Fibroblast of skin of right quadriceps (primary cell): ENCODE measurements at regions not wholly inside any gene's neighbourhood (a gene's known extent, or its start where the extent isn't known, plus 50 kb on each side); places are given as distances from the start of the nearest gene placed in this dataset.

Source experiments
- DNase-seq: peaks from one replicate; pipeline ENCODE4 v3.0.0-alpha.2; 2013

- DNase-seq, result peak; percentile 69
These were observed 121.7 kb downstream of the EVX1 start for GRCh38 chr7:27364344-27364758.

- DNase-seq, result no peak
These were observed 124.8 kb downstream of the EVX1 start for GRCh38 chr7:27367179-27367932.

DNA sequence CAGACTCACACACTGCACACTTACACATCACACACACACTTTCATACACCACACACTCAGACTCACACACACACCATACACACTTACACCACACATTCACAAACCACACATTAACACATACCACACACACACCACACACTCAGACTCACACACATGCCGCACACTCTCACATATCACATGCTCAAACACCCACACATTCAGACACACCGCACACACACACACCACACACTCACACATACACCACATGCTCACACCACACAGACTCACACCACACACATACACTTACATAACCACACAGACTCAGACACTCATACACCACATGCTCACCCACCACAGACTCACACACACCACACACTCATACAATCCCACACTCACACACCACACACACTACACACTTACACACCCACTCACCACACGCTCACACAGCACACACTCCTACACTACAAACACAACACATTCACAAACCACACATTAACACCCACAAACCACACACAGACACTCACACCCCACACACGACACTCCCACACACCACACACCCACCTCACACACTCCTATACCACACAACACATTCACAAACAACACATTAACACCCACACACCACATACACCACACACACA lies 125.4 kb downstream of the EVX1 start:
- no peak for DNase-seq

DNA sequence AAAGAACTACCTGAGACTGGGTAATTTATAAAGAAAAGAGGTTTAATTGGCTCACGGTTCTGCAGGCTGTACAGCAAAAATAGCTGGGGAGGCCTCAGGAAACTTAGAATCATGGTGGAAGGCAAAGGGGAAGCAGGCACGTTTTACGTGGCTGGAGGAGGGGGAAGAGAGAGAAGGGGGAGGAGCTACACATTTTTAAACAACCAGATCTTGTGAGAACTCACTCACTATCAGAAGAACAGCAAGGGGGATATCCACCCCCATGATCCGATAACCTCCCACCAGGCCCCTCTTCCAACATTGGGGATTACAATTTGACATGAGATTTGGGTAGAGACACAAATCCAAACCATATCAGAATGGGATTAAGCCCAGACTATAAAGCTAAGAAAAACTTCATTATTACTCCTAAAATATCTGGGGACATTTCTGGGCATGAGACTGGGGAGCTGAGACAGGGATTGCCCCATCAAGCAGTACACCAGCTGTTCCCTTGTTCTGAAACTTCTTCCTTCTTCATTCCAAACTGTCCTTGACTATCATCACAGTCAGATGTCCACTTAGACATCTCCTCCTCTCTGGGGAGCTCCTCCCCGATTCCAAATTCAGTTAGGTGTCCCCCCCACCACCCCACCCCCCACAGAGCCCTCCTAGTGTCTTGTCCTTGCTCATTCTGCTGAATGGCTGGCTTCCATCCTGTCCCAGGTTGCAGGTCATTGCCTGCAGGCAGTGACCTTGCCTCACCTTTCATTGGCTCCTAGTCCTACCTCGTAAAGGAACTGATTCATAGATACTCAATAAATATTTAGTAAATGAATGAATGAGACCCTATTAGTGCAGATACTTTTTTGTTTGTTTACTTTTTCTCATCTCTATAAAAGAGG lies 132.6 kb downstream of the EVX1 start:
- DNase-seq, result no peak

DNA sequence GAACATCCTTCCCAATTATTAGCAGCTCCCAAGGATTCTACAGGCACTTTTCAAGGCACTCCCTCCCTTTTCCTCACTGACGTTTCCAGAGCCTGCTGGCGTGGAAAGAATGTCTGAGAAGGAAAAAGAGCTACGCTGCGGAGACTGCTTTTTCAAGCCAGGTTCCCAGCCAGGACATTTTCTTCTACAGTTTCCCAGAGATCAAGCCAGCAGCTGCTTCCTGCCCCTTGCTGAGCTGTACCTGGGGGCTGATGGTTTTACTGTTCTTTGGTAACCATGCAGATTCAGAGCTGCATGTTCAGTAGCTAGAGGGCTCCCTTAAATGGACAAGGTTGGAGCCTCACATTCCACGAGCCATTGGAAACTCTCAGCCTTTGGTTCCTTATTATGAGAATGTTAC lies 133.4 kb downstream of the EVX1 start:
- no peak for DNase-seq

DNA sequence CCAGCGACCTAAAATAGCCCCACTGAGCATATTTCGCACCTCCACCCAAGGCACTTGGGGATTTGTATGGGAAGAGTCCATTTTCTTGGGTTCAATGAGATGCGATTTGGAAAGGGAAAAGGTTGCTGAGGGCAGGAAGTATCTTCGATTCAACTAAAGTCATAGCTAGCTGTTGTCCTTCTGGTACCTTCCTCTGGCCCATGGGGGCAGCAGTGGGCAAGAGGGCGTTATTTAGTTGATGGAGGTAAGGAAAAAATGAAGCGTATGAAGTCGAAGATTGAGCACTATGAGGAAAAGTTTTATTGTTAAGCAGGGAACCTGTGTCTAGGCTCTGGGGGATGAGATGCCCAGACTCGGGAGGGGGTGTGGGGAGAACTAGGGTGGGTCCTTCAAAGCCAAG lies 135.4 kb downstream of the EVX1 start:
- DNase-seq, result no peak

DNA sequence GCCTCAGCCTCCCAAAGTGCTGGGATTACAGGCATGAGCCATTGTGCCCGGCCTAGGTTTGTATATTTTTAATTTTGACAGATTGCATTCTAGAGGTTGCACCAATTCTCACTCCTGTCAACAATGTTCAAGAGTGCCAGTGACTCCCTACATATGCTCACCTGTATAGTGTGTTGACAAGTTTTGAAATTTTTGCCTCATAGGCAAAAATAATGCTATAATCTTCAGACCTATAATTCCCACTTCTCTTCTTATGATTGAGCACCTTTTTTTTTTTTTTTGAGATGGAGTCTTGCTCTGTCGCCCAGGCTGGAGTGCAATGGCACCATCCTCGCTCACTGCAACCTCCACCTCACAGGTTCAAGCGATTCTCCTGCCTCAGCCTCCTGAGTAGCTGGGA lies 139.7 kb downstream of the EVX1 start:
- no peak for DNase-seq

- no peak for DNase-seq
These were observed 144.0 kb downstream of the EVX1 start for GRCh38 chr7:27386581-27386980.

- DNase-seq, result no peak
These were observed 145.3 kb downstream of the EVX1 start for GRCh38 chr7:27387864-27388263.

DNA sequence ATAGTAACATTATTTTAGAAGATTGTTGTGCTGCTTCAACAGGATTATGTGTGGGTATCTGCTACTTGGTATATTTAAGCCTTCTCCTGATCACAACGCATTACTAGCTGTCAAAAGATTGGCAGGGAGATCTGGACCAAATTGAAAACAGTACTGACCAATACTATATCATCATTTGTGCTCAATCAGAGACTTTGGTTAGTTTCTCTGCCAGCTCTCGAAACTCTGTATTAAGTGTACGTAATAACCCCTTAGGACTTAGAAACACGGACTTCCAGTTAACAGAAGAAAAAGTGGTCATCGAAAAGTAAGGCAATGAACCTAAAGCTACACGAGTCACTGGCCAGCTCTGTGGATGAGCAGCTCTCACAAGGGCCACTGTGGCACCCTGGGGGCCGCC lies 146.0 kb downstream of the EVX1 start:
- DNase-seq, result no peak

DNA sequence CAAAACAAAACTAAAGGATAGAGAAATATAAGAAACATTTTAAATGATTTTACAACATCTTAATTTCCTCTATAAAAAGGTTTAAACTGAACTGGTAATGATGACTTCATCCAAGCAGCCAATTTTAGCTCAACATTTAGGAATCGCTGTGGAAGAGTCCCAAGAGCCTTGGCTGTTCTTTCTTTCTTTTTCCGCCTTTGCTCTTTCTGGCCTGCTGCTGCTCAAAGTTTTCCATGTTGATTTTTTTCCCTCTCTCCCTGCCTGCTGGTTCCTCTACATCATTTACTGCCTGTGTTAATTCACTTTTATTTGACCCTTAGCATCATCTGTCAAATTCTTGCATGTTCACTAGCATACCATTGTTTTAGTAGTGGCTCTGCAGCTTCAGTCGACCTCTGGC lies 146.9 kb downstream of the EVX1 start:
- no peak for DNase-seq

DNA sequence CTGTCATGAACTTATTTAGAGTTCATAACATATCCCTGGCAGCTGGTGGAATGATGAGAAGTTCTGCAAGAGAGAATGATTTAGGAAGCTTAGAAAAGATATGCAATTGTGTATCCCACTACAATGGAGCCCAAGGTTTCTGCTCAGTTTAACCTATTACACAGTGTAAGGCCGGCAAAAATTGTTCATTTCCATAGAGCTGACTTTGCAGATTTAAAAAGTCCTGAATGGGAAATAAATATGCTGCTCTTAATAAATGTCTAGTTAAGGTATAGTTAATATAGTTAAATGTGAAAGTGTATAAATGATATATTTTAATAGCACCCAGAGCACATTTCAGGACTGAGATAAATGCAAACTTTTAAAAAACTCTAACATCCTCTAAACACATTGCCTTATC lies 149.9 kb downstream of the EVX1 start:
- no peak for DNase-seq

- DNase-seq, result no peak
These were observed 152.3 kb downstream of the EVX1 start for GRCh38 chr7:27394871-27395270.

GRCh38 chr7:27395626-27396025 lies 153.0 kb downstream of the EVX1 start:
- no peak for DNase-seq

- no peak for DNase-seq
These were observed 154.9 kb downstream of the EVX1 start for GRCh38 chr7:27397503-27397902.

GRCh38 chr7:27398851-27399250 lies 156.2 kb downstream of the EVX1 start:
- DNase-seq, result no peak

GRCh38 chr7:27399791-27400567 lies 157.4 kb downstream of the EVX1 start:
- no peak for DNase-seq

DNA sequence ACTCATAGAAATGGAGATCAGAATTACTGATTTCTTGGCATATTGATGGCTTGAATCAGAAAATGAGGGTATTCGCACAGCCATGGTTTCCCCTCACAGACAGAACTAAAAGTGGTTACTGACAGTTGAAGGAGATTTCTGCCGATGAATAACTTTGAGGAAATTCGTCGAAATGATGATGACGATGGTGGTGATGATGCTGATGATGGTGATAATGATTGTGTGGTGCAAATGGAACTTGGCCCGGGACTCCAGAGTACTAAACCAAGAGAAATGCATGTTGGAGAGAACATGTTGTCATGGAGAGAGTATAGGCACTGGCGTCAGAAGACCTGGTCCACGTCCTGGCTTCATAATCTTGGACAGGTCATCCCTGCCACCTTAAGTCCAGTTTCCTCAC lies 163.2 kb downstream of the EVX1 start:
- DNase-seq, result no peak

DNA sequence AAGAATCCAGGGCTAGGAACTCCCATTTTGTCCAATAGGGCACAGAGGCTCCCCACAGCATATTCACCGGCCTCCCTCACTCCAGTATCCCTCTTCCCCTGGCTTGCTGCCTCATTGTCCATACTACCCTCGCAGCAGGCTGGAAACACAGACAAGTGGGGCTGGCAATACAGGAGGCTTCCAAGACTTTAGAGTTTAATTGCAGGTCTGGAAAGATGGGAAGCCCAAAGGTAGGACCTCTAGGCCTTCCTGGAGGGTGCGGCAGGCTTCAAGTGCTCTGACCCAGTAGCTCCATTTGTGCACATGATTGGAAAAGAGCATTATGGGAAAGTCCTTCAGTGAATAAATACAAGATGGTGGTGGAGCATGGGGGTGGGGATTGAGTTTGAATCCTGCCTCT lies 166.7 kb downstream of the EVX1 start:
- DNase-seq, result no peak

- DNase-seq, result no peak
These were observed 167.2 kb downstream of the EVX1 start for GRCh38 chr7:27409776-27410175.

DNA sequence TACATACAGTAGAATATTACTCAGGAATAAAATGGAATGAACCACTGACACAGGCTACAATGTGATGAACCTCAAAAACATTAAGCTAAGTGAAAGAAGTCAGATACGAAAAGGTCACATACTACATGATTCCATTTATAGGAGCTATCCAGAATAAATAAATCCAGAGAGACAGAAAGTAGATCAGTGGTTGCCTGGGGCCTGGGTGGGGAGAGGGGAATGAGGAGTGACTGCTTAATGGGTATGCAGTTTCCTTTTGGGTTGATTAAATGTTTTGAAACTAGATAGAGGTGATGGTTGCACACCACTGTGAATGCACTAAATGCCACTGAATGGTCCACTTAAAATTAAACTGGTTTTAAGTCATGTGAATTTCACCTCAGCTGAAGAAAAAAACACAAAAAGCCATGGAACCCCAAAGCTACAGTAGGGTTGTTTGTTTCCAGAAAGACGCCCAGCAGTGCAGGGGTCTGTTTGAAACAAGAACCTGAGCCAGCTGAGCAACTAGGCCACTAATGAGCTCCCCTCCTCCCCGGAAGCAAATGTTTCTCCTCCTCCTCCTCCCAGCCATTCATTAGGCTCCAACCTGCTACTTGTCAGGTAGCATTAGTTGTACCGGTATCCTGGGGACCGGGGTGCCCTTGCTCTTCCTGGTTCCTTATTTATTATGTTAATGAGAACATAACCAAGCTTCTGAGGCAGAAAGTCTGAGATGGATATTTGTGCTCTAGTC lies 168.4 kb downstream of the EVX1 start:
- no peak for DNase-seq

- DNase-seq, result no peak
These were observed 169.6 kb downstream of the EVX1 start for GRCh38 chr7:27412164-27412563.
